Stimulated activated CD4-positive, alpha-beta T cell treated with anti-CD3 and anti-CD28 coated beads, Interleukin-12 subunit alpha, Interleukin-12 subunit beta, amount 100 ng/mL, for 4 hours (primary cell): ENCODE measurements at regions not wholly inside any gene's neighbourhood (a gene's known extent, or its start where the extent isn't known, plus 50 kb on each side); places are given as distances from the start of the nearest gene placed in this dataset.
A peak's percentile ranks its signal among the peaks of the same experiment; 100 is the strongest.

Source experiments
- DNase-seq: peaks from one replicate; pipeline ENCODE4 v3.0.0-alpha.2; 2020

DNA sequence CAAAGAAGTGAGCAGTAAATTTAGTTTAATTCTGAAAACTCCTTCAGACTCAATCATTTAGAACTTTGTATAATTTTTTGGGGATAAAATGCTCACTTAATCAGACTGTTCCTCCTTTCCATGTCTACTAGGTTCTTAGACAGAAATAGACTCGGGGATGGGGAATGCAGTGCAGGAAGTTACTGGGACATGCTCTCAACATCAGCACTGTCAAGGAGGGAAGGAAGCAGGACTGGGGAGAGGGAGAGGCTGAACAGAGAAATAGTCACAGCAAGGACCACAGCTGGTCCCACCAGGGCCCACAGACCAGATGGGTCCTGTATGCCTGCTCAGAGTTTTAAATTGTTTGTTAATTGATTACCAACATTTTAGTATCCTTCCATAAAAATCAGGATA lies 310.1 kb upstream of the MSX2 start:
- DNase-seq: no peak

DNA sequence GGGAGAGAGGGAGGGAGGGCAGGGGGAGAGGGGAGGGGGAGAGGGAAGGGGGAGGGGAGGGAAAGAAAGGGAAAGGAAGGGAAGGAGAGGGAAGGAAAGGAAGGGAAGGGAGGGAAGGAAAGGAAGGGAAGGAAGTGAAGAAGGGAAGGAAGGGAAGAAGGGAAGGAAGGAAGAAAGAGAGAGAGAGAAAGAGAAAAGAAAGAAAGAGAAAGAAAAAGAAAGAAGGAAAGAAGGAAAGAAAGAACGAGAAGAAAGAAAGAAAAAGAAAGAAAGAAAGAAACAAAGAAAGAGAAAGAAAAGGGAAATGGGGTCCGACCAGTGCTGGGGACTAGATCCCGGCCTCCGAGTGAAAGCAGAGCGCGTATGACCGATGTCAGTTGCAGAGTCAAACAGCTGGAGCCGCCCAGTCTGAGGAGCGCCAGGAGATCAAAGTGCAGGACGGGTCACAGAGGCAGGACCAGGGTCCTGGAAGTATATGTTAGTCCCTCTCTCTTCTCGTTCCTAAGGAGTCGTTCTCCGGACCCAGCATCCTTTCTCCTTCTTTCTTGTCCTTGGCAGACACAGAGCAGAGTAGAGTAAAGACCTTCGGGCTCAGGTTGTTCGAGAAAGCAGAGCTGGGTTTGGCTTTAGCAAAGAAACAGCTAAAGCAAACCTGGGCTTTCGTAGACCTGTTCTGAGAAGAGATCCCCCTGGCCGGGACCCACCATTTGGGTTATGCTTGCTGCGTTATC lies 305.4 kb upstream of the MSX2 start:
- no peak for DNase-seq

DNA sequence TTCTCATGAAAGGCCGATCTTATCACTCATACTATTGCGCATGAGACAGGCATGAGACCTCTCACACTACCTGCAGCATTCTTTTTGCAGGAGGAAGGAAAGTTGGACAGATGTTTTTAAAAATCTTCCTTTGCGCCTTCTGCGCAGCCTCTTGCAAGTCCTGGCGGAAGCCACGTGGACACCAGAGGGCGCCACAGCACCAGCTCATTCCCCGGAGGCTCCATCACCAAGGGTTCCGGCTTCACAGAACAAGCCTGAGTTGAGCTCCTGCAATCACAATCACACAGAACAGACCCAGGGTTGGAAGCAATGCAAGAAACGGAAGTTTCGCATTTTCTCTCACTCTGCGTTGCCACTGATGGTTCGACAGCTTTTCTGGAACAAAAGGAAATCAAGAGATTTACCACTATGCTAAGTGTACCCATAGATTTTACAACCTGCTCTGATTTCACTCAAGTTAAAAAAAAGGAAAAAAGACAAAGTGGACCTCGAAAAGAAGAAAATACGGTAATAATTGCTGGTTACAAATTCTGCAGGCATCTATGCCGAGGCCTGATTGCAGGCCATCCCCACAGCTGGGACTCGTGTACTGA lies 304.7 kb upstream of the MSX2 start:
- peak; percentile 77 for DNase-seq

DNA sequence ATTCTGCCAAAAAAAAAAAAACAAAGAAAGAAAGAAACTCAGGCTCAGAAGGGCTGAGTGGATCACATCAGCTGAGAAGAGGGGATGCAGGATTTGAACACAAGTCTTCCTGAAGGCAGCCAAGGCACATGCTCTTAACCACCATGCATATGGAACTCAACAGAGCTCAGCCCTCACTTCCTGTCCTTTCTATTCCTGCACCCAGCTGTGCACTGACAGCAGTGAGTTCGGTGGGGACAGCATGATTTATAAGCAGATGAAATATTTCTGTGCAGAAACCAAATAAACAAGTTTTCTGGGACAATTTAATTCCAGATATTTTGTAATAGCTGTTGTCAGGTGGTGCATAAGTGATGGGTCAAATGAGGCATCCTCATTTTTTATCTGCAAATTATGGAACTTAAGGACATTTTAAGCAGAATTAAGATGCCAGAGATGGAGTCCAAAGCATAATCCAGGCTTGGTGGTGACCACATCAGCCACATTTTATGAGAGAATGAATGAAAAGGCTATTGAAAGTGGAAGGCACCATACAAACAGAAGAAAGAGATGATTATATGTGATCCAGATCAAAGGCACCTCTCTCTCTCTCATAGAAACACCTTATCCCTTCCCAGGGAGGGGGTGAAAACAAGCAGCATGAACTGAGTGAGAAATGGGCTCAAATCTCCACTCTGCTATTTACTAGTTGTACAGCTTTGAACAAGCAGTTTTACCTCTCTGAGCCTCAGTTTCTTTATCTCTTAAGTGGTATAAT lies 303.6 kb upstream of the MSX2 start:
- no peak for DNase-seq

DNA sequence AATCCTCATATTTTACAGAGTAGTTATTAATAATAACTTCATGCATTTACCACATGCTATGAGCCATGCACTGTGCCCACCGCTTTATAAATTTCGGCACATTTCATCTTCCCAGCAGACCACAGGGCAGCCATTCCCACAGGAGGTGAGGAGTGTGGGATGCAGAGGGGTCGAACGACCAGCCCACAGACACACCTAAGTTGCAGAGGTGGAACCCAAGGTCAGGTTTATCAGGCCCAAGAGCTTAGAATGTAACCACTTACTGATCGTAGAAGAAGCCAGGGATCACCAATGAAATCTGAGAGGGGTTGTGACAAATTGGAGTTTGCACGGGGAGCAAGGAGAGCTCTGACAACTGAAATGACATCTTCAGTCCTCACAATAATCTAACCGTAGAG lies 303.0 kb upstream of the MSX2 start:
- no peak for DNase-seq

DNA sequence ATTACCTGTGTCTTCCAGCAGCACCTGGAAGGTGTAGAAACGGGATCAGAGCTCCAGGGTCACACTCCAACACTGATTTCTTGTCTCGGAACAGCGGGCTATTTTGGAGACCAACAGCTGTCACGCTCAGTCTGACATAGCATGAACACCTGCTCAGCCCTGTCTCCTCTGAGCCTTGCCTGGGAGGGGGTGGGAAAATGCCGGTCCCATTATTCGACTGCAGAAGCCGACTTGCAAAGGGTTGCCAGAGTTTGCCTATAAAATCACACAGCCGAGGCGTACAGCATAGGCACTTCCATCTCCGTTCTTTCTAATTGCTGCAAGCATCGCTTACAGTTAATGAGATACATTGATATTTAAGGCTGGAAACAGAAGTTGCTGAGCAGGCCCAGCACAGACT lies 300.8 kb upstream of the MSX2 start:
- DNase-seq: no peak

DNA sequence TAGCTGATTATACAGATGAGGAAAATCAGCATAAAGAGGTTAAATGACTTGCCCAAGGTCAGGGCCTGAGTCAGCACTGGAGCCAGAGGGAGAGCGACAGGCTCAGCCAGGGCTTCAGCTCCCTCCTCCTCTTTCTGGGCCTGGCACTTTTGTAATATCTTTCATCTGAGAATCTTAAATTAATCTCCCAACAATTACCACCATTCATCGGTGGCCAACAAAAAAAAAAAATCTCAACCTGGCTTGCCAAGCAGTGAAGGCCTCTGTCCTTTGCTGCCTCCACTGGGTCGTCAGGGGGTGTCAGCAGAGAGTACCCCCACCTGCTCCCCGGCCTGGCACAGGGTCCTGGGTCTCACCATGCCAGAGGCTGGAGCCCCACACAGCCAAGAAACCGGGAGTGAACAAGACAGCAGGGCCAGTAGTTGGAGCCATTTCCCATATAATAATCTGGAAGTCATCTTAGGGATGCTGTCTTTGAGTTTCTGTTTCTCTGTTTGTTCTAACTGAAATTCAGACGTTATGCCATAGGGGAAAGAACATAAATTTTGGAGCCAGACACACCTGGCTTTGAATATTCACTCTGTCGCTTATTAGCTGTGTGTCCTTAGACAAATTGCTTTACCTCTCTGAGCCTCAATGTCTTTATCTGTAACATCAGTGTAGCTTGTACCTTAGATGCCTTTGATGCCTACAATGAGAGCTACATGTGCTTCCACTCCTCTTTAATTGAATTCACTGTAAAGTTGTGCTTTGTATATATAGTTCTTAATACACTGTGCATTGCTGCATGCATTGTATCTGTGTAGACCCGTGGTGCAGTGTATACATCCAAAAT lies 299.9 kb upstream of the MSX2 start:
- DNase-seq: no peak

DNA sequence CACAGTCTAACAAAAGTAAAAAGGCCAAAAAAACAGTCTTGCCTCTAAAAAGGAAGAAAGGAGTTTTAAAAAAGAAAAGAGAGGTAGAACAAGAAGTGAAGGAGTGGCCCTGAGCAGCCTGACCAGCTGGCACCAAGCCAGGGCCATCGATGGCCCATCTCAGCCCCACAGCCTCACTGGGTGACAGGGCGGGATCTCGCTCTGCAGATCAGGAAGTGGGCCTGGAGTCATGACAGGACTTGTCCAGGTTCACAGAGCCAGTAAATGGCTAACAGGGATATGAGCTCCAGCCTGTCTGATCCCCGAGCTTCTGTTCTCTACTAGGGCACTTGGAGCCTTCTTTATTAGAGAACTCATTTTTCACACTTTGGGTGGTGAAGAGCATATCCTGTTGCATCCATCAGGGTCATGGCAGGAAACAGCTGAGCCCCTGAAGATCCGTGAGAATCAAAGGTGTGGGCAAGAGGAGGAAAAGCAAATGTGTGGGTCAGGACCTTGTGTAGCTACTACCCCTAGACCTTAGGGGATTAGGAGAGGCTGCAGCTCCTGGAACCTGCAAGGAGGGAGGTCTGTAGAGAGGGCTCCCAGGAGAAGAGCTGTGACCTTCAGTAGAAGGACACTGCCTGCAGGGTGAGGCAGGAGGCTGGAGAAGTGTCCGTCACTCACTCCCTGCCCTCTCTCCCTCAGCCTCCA lies 299.0 kb upstream of the MSX2 start:
- DNase-seq: no peak

DNA sequence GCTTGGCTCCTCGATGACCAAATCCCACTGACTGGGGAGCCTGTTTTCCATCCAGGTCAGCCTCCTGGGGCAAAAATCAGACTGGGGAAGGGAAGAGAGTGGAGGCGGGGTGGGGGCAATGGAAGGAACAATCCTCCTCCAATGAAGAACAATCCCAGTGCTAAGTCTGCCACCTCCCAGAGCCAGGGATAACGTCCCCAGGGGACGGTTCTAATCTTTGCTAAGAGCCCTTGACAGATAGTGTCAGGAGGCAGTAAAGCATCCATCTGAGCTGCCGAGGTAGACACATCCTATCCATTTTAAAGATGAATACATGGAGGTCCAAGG lies 298.5 kb upstream of the MSX2 start:
- no peak for DNase-seq

DNA sequence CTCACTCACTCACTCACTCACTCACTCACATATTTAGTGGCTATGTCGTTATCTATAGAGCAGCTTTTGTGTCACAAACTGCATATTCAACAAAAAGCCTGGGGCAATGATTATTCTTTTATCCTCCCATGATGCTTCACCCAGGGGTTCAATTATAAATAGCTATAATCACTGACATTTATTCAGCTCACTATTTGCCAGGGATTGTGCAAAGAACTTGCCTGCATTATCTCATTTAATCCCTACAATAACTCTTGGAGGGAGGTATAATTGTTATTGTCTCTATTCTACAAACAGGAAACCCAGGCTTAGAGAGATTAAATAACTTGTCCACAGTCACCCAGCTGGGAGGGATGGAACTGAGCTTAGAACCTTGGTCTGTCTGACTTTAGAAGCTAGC lies 298.0 kb upstream of the MSX2 start:
- DNase-seq: no peak

DNA sequence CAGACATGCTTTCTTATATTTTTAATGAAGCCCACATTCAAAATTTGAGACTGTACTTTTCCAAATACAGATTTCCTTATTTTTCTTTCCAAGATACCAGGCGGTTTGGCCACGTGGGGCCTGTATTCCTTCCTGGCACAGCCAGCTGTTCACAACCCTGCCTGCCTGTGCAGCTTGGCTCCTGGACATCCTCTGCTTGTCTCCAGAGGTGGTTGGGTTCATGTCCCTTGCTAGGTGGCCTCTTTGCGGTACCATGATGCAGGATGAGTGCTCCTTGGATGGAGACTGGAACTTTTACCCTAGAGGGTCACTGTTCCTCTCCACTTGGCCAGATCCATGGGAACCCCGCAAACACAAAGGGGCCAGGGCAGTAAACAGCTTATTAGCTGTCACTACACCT lies 297.5 kb upstream of the MSX2 start:
- no peak for DNase-seq

DNA sequence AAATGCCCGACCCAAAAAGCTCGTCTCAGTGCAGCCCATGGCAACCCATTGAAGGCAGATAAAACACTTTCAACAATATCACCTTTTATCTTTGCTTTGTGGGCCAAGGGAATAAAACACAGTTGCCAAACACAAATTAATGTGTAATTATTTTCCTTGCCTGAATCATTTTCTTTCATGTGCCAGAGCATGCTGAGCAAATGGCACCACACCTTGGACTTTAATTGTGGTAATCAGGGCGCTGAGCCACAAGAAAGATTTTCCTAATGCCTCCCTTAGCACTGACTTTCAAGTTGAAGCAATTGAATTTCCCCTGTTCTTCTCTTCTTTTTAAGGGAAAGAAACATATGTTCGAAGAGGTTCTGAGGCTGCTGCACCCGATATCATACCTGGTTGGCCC lies 297.1 kb upstream of the MSX2 start:
- no peak for DNase-seq

DNA sequence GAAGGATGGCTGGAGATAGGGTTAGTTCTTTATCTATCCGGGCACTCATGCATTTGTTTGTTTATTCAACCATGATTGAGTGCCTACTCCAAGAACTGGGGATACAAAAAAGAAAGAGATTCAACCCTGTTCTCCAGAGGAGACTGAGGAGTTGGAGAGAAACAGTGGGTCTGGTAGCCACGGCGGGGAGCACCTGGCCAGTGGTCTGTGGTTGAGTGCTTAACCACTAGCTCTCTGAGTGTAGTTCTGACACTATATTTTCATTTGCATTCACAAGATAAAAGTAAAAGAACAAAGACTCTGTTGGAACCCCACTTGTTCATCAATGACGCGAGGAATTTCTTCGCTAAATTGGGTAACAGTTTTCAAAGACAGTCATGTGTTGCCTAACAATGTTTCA lies 295.5 kb upstream of the MSX2 start:
- DNase-seq: no peak

DNA sequence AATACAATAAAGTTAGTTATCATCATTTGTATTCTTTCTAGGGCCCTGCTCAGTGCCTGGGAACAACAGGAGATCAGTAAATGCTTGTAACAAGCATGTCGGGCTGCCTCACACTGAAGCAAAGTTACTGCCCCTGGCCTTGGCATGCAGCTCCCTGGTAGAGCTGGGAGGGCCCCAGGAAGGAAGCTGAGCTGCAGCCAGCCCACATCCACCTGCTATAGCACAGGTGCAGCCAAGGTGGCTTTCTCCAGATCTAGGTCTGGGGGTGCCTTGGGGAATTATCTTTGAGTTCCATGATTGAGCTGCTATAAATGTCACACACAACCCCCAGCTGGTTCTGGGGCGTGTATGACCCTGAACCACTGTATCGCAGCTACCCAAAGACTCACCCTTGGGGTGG lies 293.4 kb upstream of the MSX2 start:
- DNase-seq: no peak

DNA sequence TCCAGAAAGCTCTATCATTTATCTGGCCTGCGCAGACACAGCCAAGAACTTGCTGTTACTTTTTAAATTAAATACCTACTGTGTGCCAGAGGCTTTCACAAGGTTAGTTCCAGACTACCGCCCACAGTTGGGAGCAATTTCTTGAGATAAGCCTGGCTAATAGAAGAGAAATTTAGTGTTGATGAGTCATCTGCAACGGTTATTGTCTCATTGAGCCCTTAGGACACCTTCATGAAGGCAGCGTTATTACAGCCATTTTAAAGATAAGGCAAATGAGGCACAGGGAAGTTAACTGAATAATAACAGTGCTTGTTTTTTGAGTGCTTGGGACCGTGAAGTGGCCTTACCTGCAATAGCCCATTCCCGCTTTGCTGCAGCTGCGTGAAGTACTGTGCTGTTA lies 292.9 kb upstream of the MSX2 start:
- no peak for DNase-seq

DNA sequence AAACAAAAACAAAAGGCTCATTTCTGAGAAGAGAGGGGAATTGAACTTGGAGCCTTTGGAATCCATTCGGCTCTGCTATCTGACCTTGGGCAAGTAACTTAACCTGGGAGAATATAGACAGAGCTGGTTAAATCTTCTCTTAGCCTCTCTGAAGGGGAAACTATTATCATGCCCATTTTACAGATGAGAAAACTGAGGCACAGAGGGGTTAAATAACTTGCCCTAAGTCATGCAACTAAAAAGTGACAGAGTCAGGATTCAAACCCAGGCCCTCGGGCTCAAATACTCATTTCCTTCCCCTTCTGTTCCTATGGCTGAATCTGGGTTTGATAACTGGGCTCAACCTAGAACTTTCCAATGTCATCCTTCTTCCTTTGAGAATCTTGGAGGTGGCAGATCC lies 291.3 kb upstream of the MSX2 start:
- DNase-seq: no peak

DNA sequence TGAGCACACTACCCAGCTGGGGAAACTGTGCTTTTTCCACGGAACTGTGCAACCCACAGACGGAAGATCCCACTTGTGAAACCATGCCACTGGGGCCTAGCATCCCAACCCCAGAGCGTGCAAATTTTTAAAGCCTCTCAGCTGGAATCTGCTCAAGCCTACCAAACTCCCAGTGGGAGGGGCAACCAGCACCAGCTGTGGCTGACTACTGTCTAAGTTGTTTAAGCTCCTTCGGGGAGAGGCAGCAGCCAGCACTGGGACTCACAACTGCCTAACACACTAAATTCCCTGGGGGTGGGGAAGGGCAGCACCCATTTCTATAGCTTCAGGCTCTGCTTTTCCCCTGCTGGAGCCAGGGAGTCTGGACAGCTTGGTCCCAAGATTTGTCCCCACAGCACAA lies 287.6 kb upstream of the MSX2 start:
- no peak for DNase-seq

DNA sequence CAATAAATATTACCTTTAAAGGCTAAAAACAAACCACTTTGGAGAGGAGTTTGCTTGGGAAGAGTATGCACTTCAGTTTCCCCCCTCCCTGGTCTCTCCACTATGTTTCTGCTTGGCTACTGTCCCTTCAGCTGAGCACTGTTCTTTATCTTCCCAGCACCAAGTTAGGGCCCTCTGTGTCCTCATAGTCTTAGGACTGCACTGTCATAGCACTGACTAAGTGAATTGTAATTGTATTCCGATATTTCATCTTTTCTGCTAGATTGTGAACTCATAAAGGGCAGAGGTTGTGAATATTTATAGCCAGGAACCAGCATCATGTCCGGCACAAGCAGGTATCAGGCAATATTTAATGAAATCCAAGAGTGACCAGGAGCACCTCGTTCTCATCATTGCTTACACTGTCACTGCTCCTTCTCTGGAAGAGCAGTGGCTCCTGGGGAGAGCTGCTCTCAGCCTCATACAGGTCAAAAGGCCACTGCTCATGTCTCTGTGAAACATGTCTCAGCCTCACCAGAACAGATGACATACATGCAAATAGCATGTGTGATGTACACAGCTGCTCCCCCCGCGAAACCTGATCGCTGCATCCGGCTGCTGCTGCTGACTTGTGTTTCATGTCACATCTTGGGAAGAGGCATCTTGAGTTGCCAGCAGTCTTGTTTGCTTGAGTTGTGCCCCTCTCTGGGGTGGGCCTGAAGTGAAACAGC lies 279.7 kb upstream of the MSX2 start:
- DNase-seq: no peak

DNA sequence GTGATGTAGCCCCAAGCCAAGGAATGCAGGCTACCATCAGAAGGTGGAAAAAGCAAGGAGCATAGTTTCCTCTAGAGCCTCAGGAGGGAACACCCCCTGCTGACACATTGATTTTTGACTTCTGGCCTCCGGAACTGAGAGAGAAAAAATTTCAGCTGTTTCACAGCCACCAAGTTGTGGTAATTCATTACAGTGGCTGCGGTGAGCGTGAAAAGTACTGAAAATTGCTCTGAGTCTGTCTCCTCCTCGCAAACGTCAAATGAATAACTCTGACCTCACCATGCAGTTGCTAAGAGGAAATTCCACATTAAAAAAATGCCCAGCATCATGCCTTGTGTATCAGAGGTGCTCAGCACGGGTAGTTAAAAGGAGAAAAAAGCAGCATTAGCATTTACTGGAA lies 277.9 kb upstream of the MSX2 start:
- DNase-seq: no peak

DNA sequence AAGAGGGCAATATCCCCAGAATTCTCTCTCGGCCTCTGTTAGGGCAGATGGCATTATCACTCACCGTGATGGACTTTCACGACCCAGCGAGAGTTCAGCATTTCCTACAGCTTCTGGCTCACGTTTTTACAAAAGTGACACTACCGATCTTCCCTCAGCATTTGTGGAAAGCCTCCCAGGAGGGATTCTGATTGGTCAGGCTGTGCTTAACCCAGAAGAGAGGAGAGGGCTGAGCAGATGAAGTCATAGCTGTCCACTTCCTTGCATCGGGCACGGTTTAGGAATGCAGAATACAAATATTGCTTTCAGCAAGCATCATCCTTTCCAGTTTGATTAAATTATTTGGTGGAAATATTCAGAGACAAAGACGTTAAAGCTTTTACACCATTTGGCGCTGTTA lies 277.4 kb upstream of the MSX2 start:
- no peak for DNase-seq

DNA sequence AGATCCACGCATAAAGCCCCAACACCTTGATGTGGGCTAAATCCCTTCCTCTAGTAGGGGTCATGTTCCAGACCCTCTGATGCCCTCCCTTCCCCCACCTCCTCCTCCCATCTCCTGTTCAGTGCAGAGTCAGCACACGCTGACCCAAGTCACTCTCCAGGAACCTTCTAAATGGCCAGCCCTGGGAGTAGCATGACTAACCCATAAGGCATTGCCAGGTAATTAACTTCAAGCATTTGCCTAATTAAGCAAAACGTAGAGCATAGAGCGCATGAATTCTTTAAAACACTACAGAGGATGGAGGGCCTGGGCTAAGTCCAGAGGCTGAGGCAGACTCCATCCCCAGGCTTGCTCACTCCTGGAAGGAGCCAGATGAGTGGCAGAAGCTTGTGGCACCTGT lies 276.3 kb upstream of the MSX2 start:
- no peak for DNase-seq

DNA sequence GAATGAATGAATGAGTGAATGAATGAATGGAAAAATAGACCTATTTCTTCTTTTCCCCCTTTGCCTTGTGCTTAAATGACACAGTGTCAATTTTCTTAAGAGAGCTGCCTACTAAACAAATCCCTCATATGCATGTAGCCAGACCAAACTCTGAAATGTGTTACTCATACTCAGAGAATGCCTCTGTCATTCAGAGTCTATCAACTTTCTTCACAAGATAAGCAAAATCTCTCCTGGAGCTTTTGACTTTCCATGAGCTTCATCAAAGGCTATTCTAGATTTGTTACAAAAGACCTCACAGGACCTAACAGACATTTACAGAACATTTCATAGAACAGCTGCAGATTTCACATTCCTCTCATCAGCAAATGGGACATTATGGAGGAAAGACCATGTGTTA lies 275.7 kb upstream of the MSX2 start:
- no peak for DNase-seq
